KG1 (cell line): ENCODE measurements at regions not wholly inside any gene's neighbourhood (a gene's known extent, or its start where the extent isn't known, plus 50 kb on each side); places are given as distances from the start of the nearest gene placed in this dataset.

Source experiments
- DNase-seq: peaks from one replicate; lab custom pipeline; 2025; lab: John Stamatoyannopoulos, UW

DNA sequence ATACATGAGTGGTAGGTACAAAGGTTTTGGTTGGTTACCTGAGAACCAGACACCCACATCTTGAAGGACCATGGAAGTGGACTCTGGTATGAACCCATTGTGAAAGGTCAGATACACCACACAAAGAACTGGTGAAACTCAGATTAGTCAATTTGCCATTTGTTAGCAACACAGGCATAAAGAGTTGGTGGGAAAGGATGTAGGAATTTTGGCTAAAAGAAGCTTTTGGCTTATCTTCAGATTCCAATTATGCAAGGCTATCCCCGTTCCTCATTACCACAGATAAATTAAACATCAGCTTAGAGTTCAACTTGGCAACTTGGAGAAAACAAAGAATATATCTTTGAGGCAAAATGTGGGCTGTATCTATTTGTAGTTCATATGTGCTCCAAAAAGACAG lies 87.0 kb upstream of the IRF2BP2 start:
- no peak for DNase-seq

DNA sequence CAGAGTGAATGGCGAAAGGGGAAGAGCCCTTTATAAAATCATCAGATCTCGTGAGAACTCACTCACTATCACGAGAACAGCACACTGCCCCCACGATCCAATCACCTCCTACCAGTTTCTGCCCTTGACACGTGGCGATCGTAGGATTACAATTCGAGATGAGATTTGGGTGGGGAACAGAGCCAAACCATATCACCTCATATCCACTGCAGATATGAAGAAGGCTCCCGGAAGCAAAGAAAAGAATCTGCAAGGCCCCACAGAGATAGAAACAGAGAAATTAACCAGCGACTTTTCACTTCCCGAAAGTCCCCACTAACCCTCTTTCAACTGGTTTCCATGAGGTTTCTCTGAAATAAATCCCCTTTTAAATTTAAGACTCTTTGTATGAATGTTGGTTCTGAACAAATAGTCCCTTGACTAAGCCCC lies 86.2 kb upstream of the IRF2BP2 start:
- no peak for DNase-seq

DNA sequence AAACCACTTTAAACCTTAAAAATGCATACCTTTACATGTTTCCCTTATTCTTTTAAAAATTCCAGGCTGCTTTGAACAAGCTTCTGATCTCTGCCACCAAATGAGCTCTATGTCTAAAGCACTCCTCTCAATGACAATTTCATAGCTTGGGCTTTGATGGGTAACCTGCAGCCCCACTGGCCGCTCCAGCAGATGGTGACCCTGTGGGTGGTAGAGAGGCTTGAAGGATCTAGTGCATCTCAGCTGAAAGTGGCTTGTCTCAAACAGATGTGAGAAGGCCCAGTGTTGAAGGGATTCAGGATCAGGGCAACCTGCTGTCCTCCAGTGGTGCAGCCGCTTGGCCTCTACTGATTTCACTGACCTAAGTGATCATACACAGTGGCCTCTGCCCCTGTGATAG lies 84.7 kb upstream of the IRF2BP2 start:
- no peak for DNase-seq

DNA sequence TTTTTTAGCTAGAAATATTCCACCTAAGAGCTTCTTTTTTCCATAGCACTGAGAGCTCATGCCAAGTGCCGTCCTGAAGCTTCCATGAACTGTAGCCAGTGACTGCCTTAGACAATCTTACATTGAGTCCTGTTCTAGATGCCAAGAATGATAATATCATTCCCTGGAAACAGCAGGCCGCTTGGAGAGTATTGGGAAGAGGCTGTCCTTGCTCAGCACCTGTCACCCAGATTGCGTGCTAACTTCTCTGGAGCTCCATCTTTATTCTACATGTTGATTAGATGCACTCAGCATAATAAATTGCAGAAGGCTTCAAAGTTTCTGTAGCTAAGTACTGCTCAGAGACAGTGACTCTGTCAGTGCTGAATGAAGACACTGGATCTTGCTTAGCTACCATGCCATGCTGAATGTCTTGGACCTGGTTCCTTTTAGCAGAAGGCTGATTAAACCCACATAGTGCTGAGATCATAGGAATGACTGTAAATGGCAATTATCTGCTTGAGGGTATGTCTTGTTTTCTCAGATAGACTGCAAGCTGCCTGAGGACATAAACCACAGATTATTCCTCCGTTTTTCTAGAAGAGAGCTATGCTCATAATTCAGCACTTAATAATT lies 83.1 kb upstream of the IRF2BP2 start:
- DNase-seq: no peak

DNA sequence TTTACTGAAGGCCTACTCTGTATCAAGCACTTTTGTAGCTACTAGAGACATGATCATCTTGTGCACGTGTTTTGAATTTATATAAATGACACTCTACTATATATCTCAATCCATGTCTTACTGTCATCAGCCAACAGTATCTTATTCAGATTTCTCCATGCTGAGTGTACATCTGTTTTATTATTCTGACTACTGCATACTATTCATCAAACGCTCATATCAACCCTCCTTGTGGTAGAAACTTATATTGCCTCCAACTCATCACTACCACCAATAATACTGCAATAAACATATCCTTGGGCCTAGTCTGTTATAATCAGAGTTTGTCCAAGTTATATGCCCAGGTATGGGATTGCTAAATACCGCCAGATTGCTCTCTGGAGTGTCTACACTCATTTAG lies 81.6 kb upstream of the IRF2BP2 start:
- no peak for DNase-seq

DNA sequence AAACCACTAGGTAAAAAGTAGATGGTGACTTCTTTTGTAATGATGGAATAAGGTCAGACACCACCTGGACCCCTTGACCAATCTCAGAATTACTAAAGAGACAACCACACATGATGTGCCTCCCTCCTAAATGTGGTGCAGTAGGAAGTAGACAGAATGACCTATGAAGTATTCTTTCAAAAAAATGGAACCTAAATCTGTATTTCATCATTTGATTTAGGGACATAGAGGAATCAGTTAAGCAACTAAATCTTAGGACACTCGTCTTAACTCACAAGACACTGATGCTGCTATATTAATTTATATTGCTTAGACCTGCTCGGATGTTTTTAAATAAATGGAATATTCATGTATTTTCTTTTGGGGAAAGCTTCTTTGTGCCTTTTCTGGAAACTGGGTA lies 80.9 kb upstream of the IRF2BP2 start:
- no peak for DNase-seq

DNA sequence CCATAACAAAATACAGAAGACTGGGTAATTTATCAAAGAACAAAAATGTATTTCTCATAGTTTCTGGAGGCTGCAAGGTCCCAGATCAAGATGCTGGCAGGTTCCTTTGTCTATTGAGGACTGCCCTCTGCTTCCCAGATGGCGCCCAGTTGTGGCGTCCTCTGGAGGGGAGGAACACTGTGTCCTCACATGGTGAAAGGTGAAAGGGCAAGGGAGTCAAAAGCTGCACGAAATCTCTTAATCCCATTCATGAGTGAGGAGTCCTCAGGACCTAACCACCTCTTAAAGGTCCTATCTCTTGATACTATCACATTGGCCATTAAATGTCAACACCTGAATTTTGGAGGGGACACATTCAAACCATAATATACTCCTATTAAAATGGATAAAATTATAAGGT lies 79.3 kb upstream of the IRF2BP2 start:
- DNase-seq: no peak

DNA sequence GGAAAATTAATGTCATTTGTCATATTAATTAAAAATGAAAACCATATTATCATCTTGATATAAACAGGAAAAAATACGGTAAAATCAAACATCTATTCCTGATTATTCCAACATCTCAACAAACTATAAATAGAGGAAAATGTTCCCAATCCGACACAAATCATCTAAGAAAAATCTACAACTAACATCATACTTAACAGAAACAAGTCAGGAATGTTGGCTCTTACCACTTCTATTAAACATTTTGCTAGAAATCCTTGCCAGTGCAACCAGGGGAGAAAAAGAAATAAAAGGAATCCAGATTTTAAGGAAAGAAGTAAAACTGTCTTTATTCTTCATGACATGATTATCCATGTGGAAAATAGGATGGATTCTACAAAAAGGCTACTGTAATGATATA lies 77.0 kb upstream of the IRF2BP2 start:
- no peak for DNase-seq

DNA sequence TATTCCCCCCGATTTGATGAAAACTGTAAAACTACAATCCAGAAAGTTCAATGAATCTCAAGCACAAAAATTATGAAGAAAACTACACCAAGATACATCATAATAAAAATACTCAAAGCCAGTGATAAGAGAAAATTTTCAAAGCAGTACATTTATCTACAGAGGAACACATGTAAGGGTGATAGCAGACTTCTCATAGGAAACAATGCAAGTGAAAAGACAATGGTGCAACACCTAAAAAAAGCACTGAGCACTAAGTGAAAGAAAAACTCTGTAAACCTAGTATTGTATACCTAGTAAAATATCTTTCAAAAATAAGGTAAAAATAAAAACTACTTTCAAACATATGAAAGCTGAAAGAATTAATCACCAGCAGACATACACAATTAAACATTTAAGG lies 76.1 kb upstream of the IRF2BP2 start:
- DNase-seq: no peak

DNA sequence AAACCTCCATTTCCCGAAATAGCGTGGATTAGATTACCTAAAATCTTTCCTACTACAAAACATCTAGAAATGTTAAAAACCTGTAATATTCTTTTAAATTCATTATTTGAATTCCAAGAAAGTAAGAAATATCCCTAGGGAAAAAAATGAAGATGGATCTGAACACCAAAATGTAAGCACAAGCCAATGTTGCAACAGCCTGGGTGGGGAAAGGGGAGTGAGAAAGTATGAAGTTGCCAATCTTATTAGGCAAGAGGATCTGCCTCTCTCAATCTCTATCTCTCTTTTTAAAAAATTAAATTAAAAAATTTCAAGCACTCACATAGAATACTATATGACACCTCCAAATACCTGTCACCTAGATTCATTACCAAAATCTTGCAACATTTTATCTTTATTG lies 74.9 kb upstream of the IRF2BP2 start:
- DNase-seq: no peak

DNA sequence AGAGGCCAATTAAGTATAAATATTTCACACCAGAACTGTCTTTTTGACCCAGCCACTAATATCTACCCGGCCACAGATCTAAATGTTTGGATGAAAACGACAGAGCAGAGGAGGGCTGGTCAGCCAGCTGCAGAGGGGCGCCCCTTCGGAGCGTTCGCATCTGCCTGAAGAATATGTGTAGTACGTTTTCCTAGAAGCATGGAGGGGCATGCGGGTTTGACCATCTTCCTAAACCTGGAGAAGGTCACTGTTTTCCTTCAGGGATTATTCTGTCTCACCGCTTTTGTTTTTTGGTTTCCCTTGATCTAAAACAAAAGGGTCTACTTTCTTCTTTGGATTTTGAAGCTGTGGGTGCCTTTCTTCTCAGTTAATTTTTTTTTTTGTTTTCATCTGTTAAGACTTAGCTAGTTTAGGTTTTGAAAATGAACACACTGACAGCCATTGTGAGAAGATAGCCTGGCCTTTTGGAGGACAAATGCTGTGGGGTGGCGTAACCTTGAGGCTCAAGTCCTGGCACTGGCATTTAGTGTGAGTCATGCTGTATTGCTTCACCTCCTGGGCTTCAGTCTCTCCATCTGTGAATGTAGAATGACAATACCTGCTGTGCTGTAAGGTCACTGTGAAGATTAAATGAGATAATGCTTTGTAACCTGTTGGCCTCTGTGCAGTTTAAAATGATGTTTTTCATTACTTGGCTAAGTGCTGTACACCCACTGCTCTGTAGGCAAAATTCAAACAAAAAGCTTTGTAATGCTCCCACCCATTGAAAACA lies 74.1 kb upstream of the IRF2BP2 start:
- no peak for DNase-seq

DNA sequence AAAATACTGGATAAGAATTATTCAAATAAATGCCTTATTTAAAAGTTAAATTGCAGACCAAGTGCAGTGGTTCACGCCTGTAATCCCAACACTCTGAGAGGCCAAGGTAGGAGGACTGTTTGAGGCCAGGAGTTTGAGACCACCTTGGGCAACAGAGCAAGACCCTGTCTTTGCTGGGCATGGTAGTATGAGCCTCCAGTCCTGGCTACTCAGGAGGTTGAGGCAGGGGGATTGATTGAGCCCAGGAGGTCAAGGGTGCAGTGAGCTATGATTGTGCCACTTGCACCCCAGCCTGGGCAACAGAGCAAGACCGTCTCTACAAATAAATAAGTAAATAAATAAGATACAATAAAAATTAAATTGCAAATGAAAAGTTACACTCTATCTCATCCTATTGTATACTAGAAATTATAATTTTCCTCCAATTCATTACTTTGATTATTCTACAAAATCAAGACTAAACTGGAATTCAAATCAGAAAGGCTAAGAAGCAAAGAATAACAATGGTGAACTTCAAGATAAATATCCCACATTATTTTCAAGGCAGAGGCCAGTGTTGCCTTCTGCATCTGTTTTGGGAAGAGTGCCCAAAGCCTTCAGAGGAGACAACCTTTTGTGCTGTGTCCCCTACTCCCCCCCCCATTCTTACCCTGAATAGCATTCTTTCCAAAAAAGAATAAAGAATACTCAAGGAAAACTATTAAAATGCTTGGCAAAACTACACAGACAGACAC lies 73.3 kb upstream of the IRF2BP2 start:
- DNase-seq: no peak

DNA sequence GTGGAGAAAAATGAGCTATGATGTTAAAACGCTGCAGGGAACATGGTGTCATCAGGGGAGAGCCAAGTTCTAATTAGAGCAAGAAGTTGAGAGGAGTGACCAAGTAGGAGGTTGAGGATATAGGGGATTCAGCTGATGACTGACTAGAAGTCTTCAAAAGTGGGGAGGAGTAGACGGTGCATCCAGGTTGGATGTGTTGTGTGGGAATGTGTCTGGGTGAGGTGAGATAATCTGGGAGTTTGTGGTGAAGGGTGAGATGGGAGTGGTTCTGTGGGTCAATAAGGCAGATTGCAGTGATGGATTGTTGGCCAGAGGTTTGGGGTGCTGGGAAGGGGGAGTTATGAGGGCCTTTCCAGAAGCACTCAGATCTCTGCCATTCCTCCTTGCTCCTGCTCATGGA lies 72.0 kb upstream of the IRF2BP2 start:
- no peak for DNase-seq

DNA sequence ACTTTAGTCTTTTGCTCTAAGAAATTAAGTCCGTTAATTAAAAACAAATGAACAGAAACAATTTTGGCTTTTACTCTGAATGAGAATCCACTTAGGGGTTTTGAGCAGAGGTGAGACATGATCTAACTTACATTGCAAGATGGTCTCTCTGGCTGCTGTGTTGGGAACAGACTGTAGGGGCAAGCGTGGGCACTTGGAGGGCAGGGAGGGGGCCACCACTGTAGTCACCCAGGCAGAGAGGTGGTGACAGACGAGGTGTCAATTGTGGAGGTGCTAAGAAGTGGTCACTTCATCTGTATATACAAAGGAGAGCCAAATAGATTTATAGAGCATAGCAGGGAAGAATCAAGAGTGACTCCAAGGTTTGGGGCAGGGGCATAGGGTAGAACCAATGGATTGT lies 71.1 kb upstream of the IRF2BP2 start:
- no peak for DNase-seq

DNA sequence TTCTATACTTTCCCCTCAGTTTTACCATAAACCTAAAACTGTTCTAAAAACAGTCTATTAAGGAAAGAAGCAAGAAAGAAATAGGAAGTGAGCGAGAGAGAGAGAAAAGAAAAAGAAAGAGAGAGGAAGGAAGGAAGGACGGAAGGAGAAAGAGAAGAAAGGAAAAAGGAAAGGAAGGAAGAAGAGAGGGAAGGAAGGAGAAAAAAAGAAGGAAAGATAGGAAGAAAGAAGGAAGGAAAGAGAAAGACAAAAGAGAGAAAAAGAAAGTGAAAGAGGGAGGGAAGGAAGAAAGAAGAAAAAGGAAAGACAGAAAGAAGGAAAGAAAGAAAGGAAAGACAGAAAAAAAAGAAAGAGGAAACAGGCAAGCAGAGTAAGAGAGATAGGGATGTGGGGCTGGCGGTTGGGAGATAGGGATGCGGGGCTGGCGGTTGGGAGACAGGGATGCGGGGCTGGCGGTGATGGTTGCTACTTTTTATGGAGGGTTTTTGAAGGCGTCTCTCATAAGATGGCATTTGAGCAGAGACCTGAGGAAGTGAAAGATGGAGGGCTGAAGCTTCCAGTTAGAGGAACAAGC lies 70.4 kb upstream of the IRF2BP2 start:
- DNase-seq: no peak

DNA sequence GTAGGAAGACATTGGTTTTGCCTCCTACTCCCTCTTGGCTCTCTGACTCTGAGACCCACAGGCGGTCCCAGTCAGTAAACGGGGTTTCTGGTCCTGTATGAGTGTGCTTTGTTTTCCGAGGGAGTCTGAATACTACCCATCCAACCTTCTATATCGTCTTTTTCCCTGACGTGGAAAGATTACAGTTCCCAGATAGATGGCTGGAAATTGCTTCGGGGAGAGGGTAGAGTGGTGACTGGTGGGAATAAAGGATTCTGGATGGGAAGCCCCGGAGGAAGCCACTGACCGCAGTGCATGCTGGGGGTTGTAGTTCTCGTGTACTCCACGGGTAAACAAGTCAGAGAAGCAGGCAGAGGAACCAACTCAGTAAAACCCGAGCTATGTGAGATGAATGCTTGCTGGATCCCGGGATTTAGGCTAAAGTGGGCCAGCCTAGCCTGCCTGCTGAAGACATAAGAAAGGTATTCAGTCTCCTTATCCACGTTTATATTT lies 66.2 kb upstream of the IRF2BP2 start:
- no peak for DNase-seq

DNA sequence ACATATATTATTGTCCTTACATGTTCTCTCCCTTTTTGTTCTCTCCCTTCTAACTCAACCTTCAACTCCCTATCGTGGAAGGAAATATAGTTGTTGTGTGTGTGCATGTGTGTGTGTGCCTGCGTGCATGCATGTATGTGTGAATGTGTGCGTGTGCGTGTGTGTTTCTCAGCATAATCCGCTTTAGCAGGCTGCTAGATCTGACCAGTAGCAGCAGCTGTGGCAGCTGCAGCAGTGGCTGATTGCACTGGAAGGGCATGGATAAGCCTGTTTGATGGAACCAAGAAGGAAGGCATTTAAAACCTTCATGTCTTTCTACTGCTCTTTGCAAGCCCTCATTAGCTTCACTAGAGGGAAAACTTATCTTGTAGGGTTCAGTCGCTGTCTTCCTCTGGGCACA lies 65.6 kb upstream of the IRF2BP2 start:
- no peak for DNase-seq

DNA sequence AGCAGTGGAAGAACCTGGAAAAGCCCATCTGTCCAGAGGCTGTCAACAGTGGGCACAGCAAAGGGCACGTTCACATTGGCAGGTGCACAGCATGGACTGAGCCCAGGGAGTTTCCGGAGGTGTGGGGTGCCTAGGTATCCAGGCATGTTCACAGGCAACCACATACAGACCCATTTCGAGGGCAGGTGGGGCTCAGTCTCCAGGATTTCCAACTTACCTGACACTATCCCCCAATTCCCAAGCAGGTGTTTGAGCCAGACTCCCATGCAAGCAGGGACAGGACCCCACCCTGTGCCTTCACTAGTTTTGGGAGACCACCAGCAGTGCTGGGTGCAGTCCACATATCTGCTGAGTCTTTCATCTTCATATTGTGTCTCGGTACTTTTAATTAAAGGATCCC lies 65.0 kb upstream of the IRF2BP2 start:
- DNase-seq: no peak

DNA sequence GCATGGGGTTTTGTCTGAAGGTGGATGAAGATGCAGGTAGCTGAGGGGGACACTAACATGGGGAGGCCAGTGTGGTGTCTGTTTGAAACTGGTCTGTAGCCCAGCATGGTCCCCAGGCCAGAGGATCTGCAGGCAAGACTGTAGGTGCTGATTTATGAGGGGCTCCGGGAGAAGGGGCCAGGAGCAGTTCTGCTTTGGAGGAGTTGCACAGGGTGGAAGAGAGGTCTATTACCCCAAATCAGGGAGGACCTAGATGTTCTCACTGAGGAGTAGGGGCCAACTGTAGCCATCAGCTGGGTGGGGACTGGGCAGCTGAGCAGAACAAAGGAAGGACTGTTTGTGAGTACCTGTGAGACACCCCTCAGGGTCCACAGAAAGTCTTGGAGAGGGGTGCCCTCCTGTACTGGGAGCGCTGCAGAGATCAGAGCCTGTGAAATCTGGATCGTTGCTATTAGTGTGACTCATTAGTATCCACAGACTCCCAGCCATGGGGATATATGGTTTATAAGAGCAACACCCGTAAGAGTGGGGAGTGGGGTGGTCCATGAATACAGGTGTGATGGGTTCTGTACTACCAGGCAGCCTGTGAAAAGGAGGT lies 64.3 kb upstream of the IRF2BP2 start:
- DNase-seq: no peak

DNA sequence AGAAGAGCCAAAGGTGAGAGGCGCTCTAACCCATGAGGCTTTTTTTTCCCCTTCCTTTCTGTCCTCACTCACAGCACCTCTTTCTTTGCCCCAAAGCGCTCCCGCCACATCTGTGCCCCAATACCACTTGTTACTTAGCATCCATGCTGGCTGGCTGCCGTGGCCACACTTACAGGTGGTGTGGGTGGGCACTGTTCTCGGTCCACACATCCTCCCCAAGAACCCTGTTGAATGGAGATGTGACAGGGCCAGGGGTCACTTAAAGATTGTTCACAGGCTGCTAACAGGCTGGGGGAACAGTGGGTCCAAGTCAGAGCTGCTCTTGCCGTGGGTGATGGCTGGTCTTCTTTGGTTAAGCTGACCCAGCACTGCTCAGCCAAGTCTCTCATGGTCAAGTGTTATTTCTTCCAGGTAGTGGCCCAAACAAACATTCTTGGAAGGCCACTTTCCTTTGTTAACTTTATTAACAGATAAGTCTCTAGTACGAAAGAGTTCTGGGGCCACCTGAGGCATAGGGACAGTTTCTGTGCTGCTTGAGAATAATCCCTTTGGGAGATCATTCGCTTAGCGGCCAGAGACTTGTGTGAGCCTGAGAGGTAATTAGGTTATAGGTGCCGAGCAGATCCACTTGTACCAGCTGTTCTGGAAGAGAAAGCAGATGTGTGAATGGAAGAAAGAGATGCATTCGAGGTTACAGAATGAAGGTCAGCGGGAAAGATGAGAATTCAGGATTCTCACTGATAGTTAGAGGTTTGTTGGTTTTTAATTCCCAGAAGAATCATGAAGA lies 62.6 kb upstream of the IRF2BP2 start:
- no peak for DNase-seq

DNA sequence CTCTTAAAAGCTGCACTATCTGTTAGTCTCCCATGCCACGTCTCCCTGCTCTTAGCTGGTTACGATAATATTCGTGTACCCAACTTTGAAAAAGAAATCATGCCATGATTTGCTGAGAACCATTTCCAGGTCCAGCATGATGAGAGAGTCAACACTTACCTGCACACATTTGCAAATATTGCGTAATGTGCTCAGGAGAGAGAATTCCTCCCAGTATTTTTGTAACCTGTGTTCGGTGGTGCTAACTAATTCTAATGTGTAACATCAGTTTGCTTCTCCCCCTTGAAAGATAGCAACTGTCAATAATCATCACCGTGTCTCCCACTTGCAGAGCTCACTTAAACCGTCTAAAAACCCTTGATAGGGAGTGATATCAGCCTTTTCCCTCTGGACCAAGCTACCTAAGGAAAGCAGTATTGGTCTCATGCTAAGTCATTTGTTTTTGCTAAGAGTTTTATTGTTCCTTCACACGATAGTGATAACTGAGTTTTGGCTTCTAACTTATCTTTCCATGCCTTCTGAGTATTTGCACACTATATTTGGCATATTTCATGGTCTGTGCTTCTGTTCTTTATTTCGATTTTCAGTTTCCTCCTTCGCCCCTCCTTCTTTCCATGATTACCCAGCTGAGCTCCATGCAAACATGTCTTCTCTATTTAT lies 61.1 kb upstream of the IRF2BP2 start:
- DNase-seq: no peak
